Stomach (tissue), 4 donors: ENCODE measurements at regions not wholly inside any gene's neighbourhood (a gene's known extent, or its start where the extent isn't known, plus 50 kb on each side); places are given as distances from the start of the nearest gene placed in this dataset.

Experiments used
- CTCF ChIP-seq, 7 experiments: fragments of 450-650 bp in 4 of 7; fragments of 200-600 bp in 3 of 7; sonication (generic) in 3 of 7; IDR thresholded peaks; one replicate each; pipeline ENCODE4 v1.5.1; 2016 to 2019; ENCODE audit warnings: antibody characterized with exemption in 7 of 7, control low read depth in 2 of 7, mild to moderate bottlenecking in 1 of 7
- POLR2A ChIP-seq, 4 donors: fragments of 450-650 bp; IDR thresholded peaks; one replicate each; pipeline ENCODE4 v1.6.1; 2016; ENCODE audit warnings: antibody characterized with exemption in 4 of 4, control low read depth in 2 of 4, mild to moderate bottlenecking in 1 of 4, moderate library complexity in 1 of 4
- POLR2AphosphoS5 ChIP-seq, 3 donors: sonication (generic); formaldehyde crosslinking; IDR thresholded peaks; one replicate each; pipeline ENCODE4 v1.6.1; 2016; ENCODE audit warnings: antibody characterized with exemption in 3 of 3

- TF ChIP-seq POLR2AphosphoS5 (IDR thresholded peaks at IDR 0.05) (no peak), POLR2A (IDR thresholded peaks at IDR 0.05) (no peak), CTCF (IDR thresholded peaks at IDR 0.05) (no peak)
Measured at GRCh38 chr13:67735651-67736050, 505.5 kb upstream of the PCDH9 start.
